GM19351 (cell line): ENCODE measurements at regions not wholly inside any gene's neighbourhood (a gene's known extent, or its start where the extent isn't known, plus 50 kb on each side); places are given as distances from the start of the nearest gene placed in this dataset.
"Not testable (repeated sequence)": the region's sequence is repeated elsewhere in the genome, so short reads cannot be mapped to it uniquely, and the experiment has no call there.

Experiments
- ATAC-seq: cut with Tn5 transposase; IDR thresholded peaks from one replicate; pipeline ENCODE4 v1.9.1; 2021; ENCODE audit warnings: mild to moderate bottlenecking, moderate library complexity; ENCODE audit not compliant: unreplicated experiment

GRCh38 chr17:70426752-70427151, 257.4 kb downstream of the KCNJ2 start:
- ATAC-seq = no peak

- no peak for ATAC-seq
These were observed 265.5 kb downstream of the KCNJ2 start for GRCh38 chr17:70434536-70435490.

GRCh38 chr17:70437656-70438055, 268.3 kb downstream of the KCNJ2 start:
- no peak for ATAC-seq

GRCh38 chr17:70446446-70446845, 277.1 kb downstream of the KCNJ2 start:
- ATAC-seq = no peak

- no peak for ATAC-seq
These were observed 278.3 kb downstream of the KCNJ2 start for GRCh38 chr17:70447588-70447987.

- ATAC-seq = not testable (repeated sequence)
These were observed 283.7 kb downstream of the KCNJ2 start for GRCh38 chr17:70453075-70453474.

- no peak for ATAC-seq
These were observed 285.0 kb downstream of the KCNJ2 start for GRCh38 chr17:70454377-70454776.

- no peak for ATAC-seq
These were observed 285.6 kb downstream of the KCNJ2 start for GRCh38 chr17:70454908-70455307.

- no peak for ATAC-seq
These were observed 295.7 kb downstream of the KCNJ2 start for GRCh38 chr17:70464995-70465394.

- no peak for ATAC-seq
These were observed 299.3 kb downstream of the KCNJ2 start for GRCh38 chr17:70468661-70469060.

- no peak for ATAC-seq
These were observed 303.7 kb downstream of the KCNJ2 start for GRCh38 chr17:70473049-70473448.

GRCh38 chr17:70476368-70476767, 307.0 kb downstream of the KCNJ2 start:
- no peak for ATAC-seq

GRCh38 chr17:70478902-70479301, 309.6 kb downstream of the KCNJ2 start:
- ATAC-seq = no peak

- no peak for ATAC-seq
These were observed 310.4 kb downstream of the KCNJ2 start for GRCh38 chr17:70479779-70480178.

- no peak for ATAC-seq
These were observed 314.3 kb downstream of the KCNJ2 start for GRCh38 chr17:70483624-70484023.

GRCh38 chr17:70484050-70484449, 314.7 kb downstream of the KCNJ2 start:
- ATAC-seq = no peak

- ATAC-seq = no peak
These were observed 315.2 kb downstream of the KCNJ2 start for GRCh38 chr17:70484496-70484895.

GRCh38 chr17:70492368-70492767, 323.0 kb downstream of the KCNJ2 start:
- ATAC-seq = no peak

- ATAC-seq = no peak
These were observed 324.0 kb downstream of the KCNJ2 start for GRCh38 chr17:70493277-70493874.

GRCh38 chr17:70498631-70499030, 329.3 kb downstream of the KCNJ2 start:
- ATAC-seq = no peak

GRCh38 chr17:70499067-70499786, 329.9 kb downstream of the KCNJ2 start:
- ATAC-seq = no peak

- ATAC-seq = no peak
These were observed 334.1 kb downstream of the KCNJ2 start for GRCh38 chr17:70503449-70503848.
